ENCODE measurements at regions not wholly inside any gene's neighbourhood (a gene's known extent, or its start where the extent isn't known, plus 50 kb on each side); places are given as distances from the start of the nearest gene placed in this dataset.

DNA sequence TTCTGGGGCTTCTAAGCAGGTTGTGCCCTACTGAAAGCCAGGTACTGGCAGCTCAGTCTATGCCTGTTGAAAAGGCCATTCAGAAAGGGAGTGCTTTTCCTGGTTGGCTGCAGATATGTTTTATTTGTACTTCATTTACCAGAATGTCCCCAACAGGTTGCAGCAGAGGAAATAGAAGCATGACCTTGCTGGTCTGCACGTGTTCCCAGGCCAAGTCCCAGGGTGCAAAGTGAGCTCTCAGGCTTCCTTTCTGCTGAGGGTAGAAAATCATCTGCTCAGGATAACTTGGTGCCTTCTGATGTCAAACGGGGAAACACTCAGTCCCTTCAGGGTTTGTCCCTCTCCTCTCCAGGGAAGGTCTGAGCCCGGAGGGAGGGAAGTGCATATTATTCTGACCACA, 356.4 kb downstream of the BCL11B start:
- TF ChIP-seq, protein P1, sequence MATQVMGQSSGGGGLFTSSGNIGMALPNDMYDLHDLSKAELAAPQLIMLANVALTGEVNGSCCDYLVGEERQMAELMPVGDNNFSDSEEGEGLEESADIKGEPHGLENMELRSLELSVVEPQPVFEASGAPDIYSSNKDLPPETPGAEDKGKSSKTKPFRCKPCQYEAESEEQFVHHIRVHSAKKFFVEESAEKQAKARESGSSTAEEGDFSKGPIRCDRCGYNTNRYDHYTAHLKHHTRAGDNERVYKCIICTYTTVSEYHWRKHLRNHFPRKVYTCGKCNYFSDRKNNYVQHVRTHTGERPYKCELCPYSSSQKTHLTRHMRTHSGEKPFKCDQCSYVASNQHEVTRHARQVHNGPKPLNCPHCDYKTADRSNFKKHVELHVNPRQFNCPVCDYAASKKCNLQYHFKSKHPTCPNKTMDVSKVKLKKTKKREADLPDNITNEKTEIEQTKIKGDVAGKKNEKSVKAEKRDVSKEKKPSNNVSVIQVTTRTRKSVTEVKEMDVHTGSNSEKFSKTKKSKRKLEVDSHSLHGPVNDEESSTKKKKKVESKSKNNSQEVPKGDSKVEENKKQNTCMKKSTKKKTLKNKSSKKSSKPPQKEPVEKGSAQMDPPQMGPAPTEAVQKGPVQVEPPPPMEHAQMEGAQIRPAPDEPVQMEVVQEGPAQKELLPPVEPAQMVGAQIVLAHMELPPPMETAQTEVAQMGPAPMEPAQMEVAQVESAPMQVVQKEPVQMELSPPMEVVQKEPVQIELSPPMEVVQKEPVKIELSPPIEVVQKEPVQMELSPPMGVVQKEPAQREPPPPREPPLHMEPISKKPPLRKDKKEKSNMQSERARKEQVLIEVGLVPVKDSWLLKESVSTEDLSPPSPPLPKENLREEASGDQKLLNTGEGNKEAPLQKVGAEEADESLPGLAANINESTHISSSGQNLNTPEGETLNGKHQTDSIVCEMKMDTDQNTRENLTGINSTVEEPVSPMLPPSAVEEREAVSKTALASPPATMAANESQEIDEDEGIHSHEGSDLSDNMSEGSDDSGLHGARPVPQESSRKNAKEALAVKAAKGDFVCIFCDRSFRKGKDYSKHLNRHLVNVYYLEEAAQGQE (IDR thresholded peaks at IDR 0.05; ENCODE audit: low read depth), result no peak
- TF ChIP-seq YY1 (IDR thresholded peaks at IDR 0.05; ENCODE audit: low read depth), result no peak
- no peak for TF ChIP-seq CEBPB (IDR thresholded peaks at IDR 0.05)
- TF ChIP-seq, protein P2, sequence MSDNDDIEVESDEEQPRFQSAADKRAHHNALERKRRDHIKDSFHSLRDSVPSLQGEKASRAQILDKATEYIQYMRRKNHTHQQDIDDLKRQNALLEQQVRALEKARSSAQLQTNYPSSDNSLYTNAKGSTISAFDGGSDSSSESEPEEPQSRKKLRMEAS (IDR thresholded peaks at IDR 0.05), result no peak
